Liver (tissue), 3 donors: ENCODE measurements at regions not wholly inside any gene's neighbourhood (a gene's known extent, or its start where the extent isn't known, plus 50 kb on each side); places are given as distances from the start of the nearest gene placed in this dataset.

Experiments used
- CTCF ChIP-seq: fragments of 150-350 bp; IDR thresholded peaks from 2 replicates; pipeline ENCODE4 v1.5.1; 2017; ENCODE audit warnings: improper control_type of control experiment, low read depth, low read length; ENCODE audit not compliant: missing input control
- JUND ChIP-seq, 2 donors: IDR thresholded peaks; 2 replicates each; pipeline ENCODE4 v1.6.1; 2016; ENCODE audit warnings: antibody characterized with exemption in 2 of 2
- MAX ChIP-seq: IDR thresholded peaks from 2 replicates; pipeline ENCODE4 v1.6.1; 2016; ENCODE audit warnings: antibody characterized with exemption
- RAD21 ChIP-seq, 2 donors: IDR thresholded peaks; 2 replicates each; pipeline ENCODE4 v1.6.1; 2016; ENCODE audit warnings: antibody characterized with exemption in 2 of 2, mild to moderate bottlenecking in 2 of 2
- YY1 ChIP-seq: IDR thresholded peaks from 2 replicates; pipeline ENCODE4 v1.6.1; 2016; ENCODE audit warnings: antibody characterized with exemption, mild to moderate bottlenecking
- donor health status: healthy.
- donor health status: healthy.

GRCh38 chr7:1329261-1329660 is 96.6 kb downstream of the UNCX start:
- TF ChIP-seq CTCF (no peak), JUND (IDR thresholded peaks at IDR 0.05) (no peak), YY1 (no peak), RAD21 (IDR thresholded peaks at IDR 0.05) (no peak), MAX (no peak)
